Activated naive CD4-positive, alpha-beta T cell treated with anti-CD3 and anti-CD28 coated beads, Interleukin-2, amount 50 U/mL, for 24 hours (primary cell): ENCODE measurements at regions not wholly inside any gene's neighbourhood (a gene's known extent, or its start where the extent isn't known, plus 50 kb on each side); places are given as distances from the start of the nearest gene placed in this dataset.

ENCODE experiments used
- H3K27ac Mint-ChIP-seq: one replicate; pipeline ENCODE4 v1.8.0; 2021; ENCODE audit warnings: mild to moderate bottlenecking, mixed read lengths
- H3K27me3 Mint-ChIP-seq: one replicate; pipeline ENCODE4 v1.8.0; 2021; ENCODE audit warnings: mixed read lengths
- H3K36me3 Mint-ChIP-seq: one replicate; pipeline ENCODE4 v1.8.0; 2021; ENCODE audit warnings: mixed read lengths
- H3K4me1 Mint-ChIP-seq: one replicate; pipeline ENCODE4 v1.8.0; 2021; ENCODE audit warnings: mixed read lengths
- H3K4me3 Mint-ChIP-seq: one replicate; pipeline ENCODE4 v1.8.0; 2021; ENCODE audit warnings: mild to moderate bottlenecking, mixed read lengths
- H3K9me3 Mint-ChIP-seq: one replicate; pipeline ENCODE4 v1.8.0; 2021; ENCODE audit warnings: mixed read lengths

- Mint-ChIP-seq H3K4me3 (no peak overlapping the region), H3K27me3 (no peaks in the 10 kb centered on the region), H3K4me1 (no peaks in the 10 kb centered on the region), H3K36me3 (peaks cover 82% of the 10 kb centered on the region), H3K27ac (no peak overlapping the region), H3K9me3 (peaks cover 28% of the 10 kb centered on the region)
These were observed 107.2 kb downstream of the SNRPN start for GRCh38 chr15:25061808-25062550.

- Mint-ChIP-seq H3K9me3 (peaks cover 26% of the 10 kb centered on the region), H3K4me3 (no peak overlapping the region), H3K4me1 (no peaks in the 10 kb centered on the region), H3K36me3 (peaks cover 85% of the 10 kb centered on the region), H3K27ac (no peak overlapping the region), H3K27me3 (no peaks in the 10 kb centered on the region)
These were observed 108.0 kb downstream of the SNRPN start for GRCh38 chr15:25062551-25063430.

- Mint-ChIP-seq H3K27me3 (no peaks in the 10 kb centered on the region), H3K4me3 (no peak overlapping the region), H3K36me3 (peaks cover 87% of the 10 kb centered on the region), H3K27ac (no peak overlapping the region), H3K9me3 (peaks cover 28% of the 10 kb centered on the region), H3K4me1 (no peaks in the 10 kb centered on the region)
These were observed 110.5 kb downstream of the SNRPN start for GRCh38 chr15:25065286-25065685.

DNA sequence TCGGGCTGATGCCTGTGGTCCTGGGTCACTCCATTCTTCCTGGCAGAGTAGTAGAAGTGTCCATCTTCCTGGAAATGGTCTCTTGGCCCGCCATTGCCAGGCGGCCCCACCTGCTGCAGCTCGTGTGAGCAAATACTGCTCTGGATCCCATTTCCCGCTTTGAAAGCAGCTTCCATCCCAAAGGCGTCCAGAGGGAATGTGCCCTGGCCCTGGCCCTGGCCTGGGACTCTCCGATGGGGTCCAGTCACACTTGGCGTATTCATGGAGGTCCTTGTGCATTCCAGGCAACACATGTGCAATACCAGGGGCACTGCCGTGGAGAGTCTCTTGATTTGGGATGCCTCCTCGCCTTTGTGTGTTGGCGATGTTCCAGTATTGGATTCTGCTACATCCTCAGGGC is 111.1 kb downstream of the SNRPN start:
- peaks cover 86% of the 10 kb centered on the region for H3K36me3 Mint-ChIP-seq
- no peak overlapping the region for H3K4me3 Mint-ChIP-seq
- H3K4me1 Mint-ChIP-seq: no peaks in the 10 kb centered on the region
- H3K27ac Mint-ChIP-seq: no peak overlapping the region
- peaks cover 22% of the 10 kb centered on the region for H3K9me3 Mint-ChIP-seq
- H3K27me3 Mint-ChIP-seq: no peaks in the 10 kb centered on the region

DNA sequence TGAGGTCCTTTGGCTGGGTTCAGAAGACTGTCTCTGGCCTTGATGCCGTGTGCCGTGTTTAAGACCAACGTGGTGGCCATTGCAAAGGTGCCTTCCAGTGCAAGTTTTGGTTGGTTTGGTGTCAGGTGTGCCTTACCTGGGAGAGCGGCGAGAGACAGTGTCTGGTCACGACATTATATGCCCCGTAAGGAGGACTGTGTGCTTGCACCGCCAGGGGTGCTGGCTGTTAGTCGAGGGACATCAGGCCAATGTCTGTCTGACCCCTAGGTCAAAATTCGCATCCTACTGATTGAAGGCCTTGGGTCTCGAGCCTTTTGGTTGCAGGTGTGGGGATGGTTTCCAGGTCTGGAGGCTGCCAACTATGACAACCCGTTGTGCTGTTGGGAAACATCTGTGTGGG is 111.9 kb downstream of the SNRPN start:
- H3K9me3 Mint-ChIP-seq: peaks cover 22% of the 10 kb centered on the region
- H3K36me3 Mint-ChIP-seq: peaks cover 81% of the 10 kb centered on the region
- no peaks in the 10 kb centered on the region for H3K4me1 Mint-ChIP-seq
- no peaks in the 10 kb centered on the region for H3K27me3 Mint-ChIP-seq
- H3K27ac Mint-ChIP-seq: no peak overlapping the region
- no peak overlapping the region for H3K4me3 Mint-ChIP-seq

DNA sequence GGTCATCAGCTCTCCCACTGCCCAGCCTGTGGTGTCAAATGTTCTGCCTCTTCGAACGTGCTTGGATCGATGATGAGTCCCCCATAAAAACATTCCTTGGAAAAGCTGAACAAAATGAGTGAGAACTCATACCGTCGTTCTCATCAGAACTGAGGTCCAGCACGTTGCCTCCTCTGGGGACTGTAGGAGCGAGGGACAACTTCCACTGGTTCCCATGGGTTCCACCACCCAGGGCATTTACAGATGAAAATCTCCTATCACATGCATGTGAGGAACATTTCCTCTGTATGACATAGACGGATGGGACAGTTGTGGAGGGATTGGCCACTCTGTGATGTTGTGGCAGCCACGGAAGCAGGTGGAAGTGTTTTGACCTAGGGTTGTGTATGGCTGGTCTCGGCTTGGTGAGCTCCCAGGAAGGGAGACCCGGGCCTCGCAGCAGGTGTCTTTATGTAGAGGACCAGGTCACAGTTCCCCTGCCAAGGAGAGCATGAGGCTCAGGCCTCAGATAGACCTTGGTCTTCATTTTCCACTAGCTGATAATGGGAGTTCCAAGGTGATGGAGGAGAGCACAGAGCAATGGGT is 113.0 kb downstream of the SNRPN start:
- Mint-ChIP-seq H3K4me3 (no peak overlapping the region), H3K36me3 (peaks cover 79% of the 10 kb centered on the region), H3K27ac (no peak overlapping the region), H3K4me1 (no peaks in the 10 kb centered on the region), H3K9me3 (peaks cover 22% of the 10 kb centered on the region), H3K27me3 (no peaks in the 10 kb centered on the region)

GRCh38 chr15:25068696-25069095 is 113.9 kb downstream of the SNRPN start:
- no peaks in the 10 kb centered on the region for H3K4me1 Mint-ChIP-seq
- H3K9me3 Mint-ChIP-seq: peaks cover 15% of the 10 kb centered on the region
- no peaks in the 10 kb centered on the region for H3K27me3 Mint-ChIP-seq
- no peak overlapping the region for H3K4me3 Mint-ChIP-seq
- no peak overlapping the region for H3K27ac Mint-ChIP-seq
- H3K36me3 Mint-ChIP-seq: peaks cover 75% of the 10 kb centered on the region

GRCh38 chr15:25070353-25070963 is 115.7 kb downstream of the SNRPN start:
- Mint-ChIP-seq H3K4me3 (no peak overlapping the region), H3K9me3 (peaks cover 15% of the 10 kb centered on the region), H3K36me3 (peaks cover 78% of the 10 kb centered on the region), H3K27ac (no peak overlapping the region), H3K27me3 (no peaks in the 10 kb centered on the region), H3K4me1 (no peaks in the 10 kb centered on the region)

- Mint-ChIP-seq H3K4me1 (no peaks in the 10 kb centered on the region), H3K9me3 (peaks cover 15% of the 10 kb centered on the region), H3K27me3 (no peaks in the 10 kb centered on the region), H3K4me3 (no peak overlapping the region), H3K27ac (no peak overlapping the region), H3K36me3 (peaks cover 75% of the 10 kb centered on the region)
These were observed 118.2 kb downstream of the SNRPN start for GRCh38 chr15:25072857-25073476.

DNA sequence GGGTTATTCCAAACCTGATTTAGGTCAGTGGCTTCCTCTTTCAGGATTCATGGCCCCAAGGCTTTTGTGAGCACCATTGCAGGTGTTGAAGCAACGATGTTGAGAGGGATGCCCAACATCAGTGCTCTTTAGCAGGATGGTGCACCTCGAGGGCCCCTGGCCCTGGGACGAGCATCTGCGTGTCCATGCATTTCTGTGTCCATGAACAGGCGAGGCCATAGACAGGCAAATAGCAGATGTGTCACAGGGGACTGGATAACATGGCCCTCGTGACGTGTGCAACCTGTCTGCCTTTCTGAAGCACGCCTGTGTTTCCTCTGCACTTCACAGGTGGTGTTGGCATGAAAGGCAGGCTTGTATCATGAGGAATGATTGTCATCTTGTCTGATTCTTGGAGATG is 132.3 kb downstream of the SNRPN start:
- Mint-ChIP-seq H3K4me1 (no peaks in the 10 kb centered on the region), H3K9me3 (peaks cover 20% of the 10 kb centered on the region), H3K4me3 (no peak overlapping the region), H3K36me3 (peaks cover 80% of the 10 kb centered on the region), H3K27ac (no peak overlapping the region), H3K27me3 (no peaks in the 10 kb centered on the region)

GRCh38 chr15:25088261-25088790 is 133.5 kb downstream of the SNRPN start:
- Mint-ChIP-seq H3K36me3 (peaks cover 78% of the 10 kb centered on the region), H3K9me3 (peaks cover 17% of the 10 kb centered on the region), H3K27me3 (no peaks in the 10 kb centered on the region), H3K4me3 (no peak overlapping the region), H3K4me1 (no peaks in the 10 kb centered on the region), H3K27ac (no peak overlapping the region)

DNA sequence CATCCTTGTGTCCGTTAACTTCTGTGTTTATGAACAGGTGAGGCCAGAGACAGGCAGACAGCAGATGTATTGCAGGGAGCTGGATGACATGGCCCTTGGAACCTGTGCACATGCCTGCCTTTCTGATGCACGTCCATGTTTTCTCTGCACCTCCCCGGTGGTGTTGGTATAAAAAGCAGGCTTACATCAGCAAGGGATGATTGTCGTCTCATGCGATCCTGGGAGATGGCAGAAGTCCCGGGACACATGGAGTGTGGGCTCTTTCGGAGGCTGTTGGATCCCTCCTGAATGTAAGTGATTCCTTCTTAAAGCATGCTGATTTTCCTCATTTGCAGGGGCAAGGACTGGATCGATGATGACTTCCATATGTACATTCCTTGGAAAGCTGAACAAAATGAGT is 134.8 kb downstream of the SNRPN start:
- peaks cover 12% of the 10 kb centered on the region for H3K9me3 Mint-ChIP-seq
- no peaks in the 10 kb centered on the region for H3K27me3 Mint-ChIP-seq
- no peak overlapping the region for H3K27ac Mint-ChIP-seq
- no peaks in the 10 kb centered on the region for H3K4me1 Mint-ChIP-seq
- H3K4me3 Mint-ChIP-seq: no peak overlapping the region
- H3K36me3 Mint-ChIP-seq: peaks cover 79% of the 10 kb centered on the region

GRCh38 chr15:25090073-25090733 is 135.4 kb downstream of the SNRPN start:
- no peak overlapping the region for H3K27ac Mint-ChIP-seq
- no peak overlapping the region for H3K4me3 Mint-ChIP-seq
- H3K36me3 Mint-ChIP-seq: peaks cover 79% of the 10 kb centered on the region
- no peaks in the 10 kb centered on the region for H3K27me3 Mint-ChIP-seq
- peaks cover 15% of the 10 kb centered on the region for H3K9me3 Mint-ChIP-seq
- no peaks in the 10 kb centered on the region for H3K4me1 Mint-ChIP-seq

GRCh38 chr15:25091421-25092158 is 136.8 kb downstream of the SNRPN start:
- Mint-ChIP-seq H3K27me3 (no peaks in the 10 kb centered on the region), H3K36me3 (peaks cover 77% of the 10 kb centered on the region), H3K9me3 (peaks cover 13% of the 10 kb centered on the region), H3K4me1 (no peaks in the 10 kb centered on the region), H3K4me3 (no peak overlapping the region), H3K27ac (no peak overlapping the region)
